ENCODE measurements at regions not wholly inside any gene's neighbourhood (a gene's known extent, or its start where the extent isn't known, plus 50 kb on each side); places are given as distances from the start of the nearest gene placed in this dataset.

GRCh38 chr6:105968603-105969333, 117.4 kb upstream of the PRDM1 start:
- no peak for DNase-seq (ENCODE audit: low spot score)

DNA sequence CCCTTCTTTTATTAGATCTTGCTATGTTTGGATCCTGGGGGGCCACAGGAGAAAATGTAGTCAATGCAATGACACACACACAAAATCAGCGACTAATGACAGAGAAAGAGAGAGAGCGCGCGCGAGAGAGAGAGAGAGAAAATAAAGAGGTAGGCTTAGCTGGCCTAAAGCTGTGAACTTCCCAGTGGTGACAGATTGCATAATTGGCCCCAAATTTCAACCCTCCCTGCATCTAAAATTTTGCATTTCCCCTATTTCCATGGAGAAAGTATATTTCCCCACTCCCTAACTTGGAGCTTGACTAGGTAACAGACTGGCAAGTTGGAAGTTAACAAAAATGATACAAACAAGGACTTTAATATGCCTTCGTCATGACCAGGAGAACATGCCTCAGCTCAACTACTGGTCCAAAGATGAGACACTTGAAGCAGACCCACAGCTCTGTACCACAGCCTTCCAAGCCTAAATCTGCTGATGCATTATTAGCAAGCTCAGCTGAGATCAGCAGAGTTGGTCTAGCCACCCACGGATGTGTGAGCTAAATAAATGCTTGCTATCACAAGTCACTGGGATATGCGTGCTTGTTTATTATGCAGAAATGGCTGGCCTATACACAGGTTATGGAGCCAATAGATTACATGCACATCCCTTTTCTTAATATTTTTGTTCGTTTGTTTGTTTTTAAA, 118.1 kb upstream of the PRDM1 start:
- in situ Hi-C loops (cut with HindIII; ENCODE audit: low sequenced_read_pairs): no loop called here
- DNase-seq (ENCODE audit: low spot score): no peak

More at GRCh38 chr6:105968603-105969333, 117.4 kb upstream of the PRDM1 start:
- in situ Hi-C loops (cut with HindIII; ENCODE audit: low sequenced_read_pairs): no loop called here

GRCh38 chr6:105966481-105966880, 119.7 kb upstream of the PRDM1 start:
- DNase-seq (ENCODE audit: low spot score): no peak
- in situ Hi-C loops (cut with HindIII; ENCODE audit: low sequenced_read_pairs): no loop called here

DNA sequence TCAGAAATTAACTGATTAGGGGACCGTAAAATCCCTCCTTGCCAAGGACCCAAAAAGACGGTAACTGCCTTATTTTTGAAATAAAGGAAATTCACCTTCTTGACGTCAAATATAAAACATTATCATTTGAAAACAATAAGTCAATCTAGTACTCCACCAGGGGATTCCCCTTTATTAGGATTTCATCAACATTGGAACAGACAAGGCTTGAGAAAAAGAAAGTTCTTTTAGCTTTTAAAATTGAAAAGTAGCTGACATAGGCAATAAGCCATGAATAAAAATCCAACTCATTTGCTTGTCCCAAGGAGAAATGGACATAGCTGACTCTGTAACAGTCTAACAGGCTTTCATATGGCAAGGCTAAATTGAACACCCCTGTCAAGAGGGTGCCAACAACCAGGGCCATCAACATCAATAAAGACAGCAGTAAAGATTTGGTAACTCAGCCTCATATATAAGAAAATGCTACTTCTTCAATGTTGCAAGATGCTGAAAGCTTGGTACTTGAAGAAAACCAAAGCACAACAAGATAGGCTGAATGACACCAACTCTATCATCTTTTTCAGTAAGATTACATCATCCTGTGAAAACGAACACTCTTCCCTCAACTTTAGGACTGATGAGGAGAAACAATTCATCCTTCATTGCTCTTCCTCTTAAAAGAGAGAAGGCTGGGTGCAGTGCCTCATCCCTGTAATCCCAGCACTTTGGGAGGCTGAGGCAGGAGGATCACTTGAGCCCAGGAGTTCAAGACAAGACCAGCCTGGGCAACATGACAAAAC, 121.0 kb upstream of the PRDM1 start:
- in situ Hi-C loops (cut with HindIII; ENCODE audit: low sequenced_read_pairs): no loop called here
- DNase-seq (ENCODE audit: low spot score): no peak

DNA sequence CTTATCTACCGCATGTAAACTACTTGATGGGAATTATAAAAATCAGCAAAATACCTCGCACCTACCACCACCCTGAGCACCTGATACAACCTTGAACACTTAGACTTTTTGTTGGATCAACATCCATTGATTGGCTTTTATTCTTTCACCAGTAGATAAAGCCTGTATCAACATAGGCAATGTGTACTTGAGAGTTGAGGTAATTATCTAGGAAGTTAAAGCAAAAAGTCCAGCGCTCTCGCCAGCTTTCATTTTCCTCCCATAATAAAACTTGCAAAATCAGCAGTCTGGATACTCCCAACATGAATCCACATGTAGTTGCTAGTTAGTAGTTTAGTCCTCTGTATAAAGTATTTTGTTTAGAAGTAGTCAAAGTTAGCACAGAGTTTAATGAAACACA, 132.0 kb upstream of the PRDM1 start:
- no peak for DNase-seq (ENCODE audit: low spot score)
- in situ Hi-C loops (cut with HindIII; ENCODE audit: low sequenced_read_pairs): no loop called here

- in situ Hi-C loops (cut with HindIII; ENCODE audit: low sequenced_read_pairs): no loop called here
- DNase-seq (ENCODE audit: low spot score): no peak
These were observed 133.1 kb upstream of the PRDM1 start for GRCh38 chr6:105952772-105953690.

DNA sequence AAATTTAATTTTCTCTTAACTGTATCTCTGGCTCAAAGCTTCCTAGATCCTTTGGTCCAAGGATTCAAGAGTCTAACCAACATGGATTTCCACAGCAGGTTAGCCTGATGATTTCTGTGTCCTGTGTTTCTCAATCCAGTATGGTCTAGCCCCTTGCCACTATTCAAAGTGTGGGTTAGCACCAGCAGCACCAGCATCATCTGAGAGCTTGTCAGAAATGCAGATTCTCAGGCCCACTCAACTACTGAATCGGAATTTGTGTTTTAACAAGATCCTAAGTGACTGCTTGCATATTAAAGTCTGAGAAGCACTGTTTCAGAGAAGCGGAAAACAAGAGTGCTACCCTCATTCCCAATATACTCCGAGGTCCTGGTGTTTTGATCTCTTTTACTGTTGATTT, 133.8 kb upstream of the PRDM1 start:
- in situ Hi-C loops (cut with HindIII; ENCODE audit: low sequenced_read_pairs): no loop called here
- DNase-seq (ENCODE audit: low spot score): no peak

DNA sequence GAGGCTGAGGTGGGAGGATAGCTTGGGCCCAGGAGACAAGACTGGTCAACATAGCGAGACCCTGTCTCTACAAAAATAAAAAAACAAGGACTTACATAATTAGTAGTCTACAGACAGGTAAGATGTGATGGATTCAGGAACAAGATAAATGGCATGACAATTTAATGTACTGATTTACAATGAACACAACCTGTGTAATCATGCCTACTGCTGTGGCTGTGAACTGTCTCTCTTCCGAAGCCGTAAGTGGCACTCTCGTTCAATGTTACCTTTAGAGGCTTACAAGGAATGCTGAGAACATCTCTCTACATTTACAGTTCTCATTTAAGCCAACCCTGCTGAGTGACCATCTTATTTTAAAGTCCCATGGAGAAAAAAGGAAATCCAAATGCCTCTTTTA, 134.8 kb upstream of the PRDM1 start:
- no peak for DNase-seq (ENCODE audit: low spot score)
- in situ Hi-C loops (cut with HindIII; ENCODE audit: low sequenced_read_pairs): no loop called here

DNA sequence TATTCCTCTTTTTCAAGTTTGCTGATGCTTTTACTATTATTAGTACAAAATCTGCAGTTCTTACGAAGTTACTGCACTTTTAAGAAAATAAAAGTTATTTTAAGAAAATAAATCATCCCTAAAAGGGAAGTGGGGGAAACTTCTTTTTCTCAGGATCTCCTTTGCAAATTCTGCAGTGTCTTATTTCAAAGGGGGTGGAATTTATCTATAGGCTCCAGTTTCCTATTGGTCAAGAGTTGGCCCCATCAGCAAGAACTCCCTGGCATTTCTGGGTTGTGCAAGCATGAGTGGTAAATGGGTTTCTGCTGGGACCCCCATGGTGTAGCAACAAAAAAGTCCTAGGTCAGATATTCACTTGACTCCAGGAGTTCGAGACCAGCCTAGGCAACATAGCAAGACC, 136.3 kb upstream of the PRDM1 start:
- in situ Hi-C loops (cut with HindIII; ENCODE audit: low sequenced_read_pairs): no loop called here
- no peak for DNase-seq (ENCODE audit: low spot score)

DNA sequence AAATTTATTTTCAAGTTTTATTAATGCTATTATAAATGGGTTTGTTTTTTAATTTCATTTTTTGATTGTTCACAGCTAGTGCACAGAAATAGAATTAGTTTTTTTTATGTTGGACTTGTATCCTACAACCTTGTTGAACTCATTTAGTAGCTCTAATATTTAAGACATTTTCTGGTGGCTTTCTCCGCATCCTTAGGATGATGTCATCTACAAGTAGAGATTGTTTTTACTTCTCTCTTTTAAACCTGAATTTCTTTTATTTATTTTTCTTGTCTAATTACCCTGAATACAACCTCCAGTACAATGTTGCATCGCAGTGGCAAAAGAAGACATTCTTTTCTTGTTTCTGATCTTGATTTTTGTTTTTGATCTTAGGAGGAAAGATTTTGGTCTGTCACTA, 142.6 kb upstream of the PRDM1 start:
- no peak for DNase-seq (ENCODE audit: low spot score)
- in situ Hi-C loops (cut with HindIII; ENCODE audit: low sequenced_read_pairs): no loop called here

GRCh38 chr6:105941621-105942412, 144.3 kb upstream of the PRDM1 start:
- in situ Hi-C loops (cut with HindIII; ENCODE audit: low sequenced_read_pairs): no loop called here

DNA sequence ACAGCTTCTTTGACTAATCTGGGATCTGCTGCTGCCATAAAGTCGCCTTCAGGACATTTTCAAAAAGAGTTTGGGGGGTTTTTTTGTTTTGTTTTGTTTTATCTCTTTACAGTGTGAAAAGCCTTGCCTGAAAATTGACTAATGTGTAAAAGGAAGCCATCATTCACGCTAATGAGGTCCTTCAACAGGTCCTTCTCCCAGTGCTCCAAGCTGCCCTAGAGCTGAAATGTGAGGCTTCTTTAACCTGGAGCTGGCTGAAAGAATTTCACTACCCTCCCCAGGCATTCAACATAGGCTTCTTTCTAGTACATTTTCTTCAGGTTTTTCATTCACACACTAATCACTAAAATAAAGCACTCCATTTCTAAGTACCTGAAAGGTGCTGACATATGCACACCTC, 145.1 kb upstream of the PRDM1 start:
- DNase-seq (ENCODE audit: low spot score): no peak
- in situ Hi-C loops (cut with HindIII; ENCODE audit: low sequenced_read_pairs): no loop called here

More at GRCh38 chr6:105941621-105942412, 144.3 kb upstream of the PRDM1 start:
- no peak for DNase-seq (ENCODE audit: low spot score)

GRCh38 chr6:105936972-105937371, 149.2 kb upstream of the PRDM1 start:
- in situ Hi-C loops (cut with HindIII; ENCODE audit: low sequenced_read_pairs): no loop called here

DNA sequence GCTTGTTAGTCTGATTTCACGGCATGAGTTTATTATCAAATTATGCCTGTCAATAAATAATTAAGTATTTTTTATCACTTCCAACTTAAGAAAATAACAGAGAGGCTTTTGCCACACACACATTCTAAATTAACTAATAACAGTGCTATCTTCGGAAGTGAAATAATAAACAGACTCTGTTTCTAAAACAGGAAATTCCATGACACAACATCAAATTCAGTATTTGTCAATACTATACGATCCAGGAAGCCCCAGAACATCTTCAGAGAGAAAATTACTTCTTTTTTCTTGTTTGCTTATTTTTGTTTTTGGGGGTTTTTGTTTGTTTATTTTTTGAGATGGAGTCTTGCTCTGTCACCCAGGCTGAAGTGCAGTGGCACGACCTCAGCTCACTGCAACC, 150.7 kb upstream of the PRDM1 start:
- DNase-seq (ENCODE audit: low spot score): no peak
- in situ Hi-C loops (cut with HindIII; ENCODE audit: low sequenced_read_pairs): no loop called here

More at GRCh38 chr6:105936972-105937371, 149.2 kb upstream of the PRDM1 start:
- DNase-seq (ENCODE audit: low spot score): no peak

- in situ Hi-C loops (cut with HindIII; ENCODE audit: low sequenced_read_pairs): no loop called here
- no peak for DNase-seq (ENCODE audit: low spot score)
These were observed 151.4 kb upstream of the PRDM1 start for GRCh38 chr6:105934708-105935107.

GRCh38 chr6:105932440-105932839, 153.7 kb upstream of the PRDM1 start:
- in situ Hi-C loops (cut with HindIII; ENCODE audit: low sequenced_read_pairs): no loop called here
- no peak for DNase-seq (ENCODE audit: low spot score)

GRCh38 chr6:105929626-105930025, 156.5 kb upstream of the PRDM1 start:
- peak; percentile 98 for DNase-seq (ENCODE audit: low spot score)
- in situ Hi-C loops (cut with HindIII; ENCODE audit: low sequenced_read_pairs): no loop called here

- in situ Hi-C loops (cut with HindIII; ENCODE audit: low sequenced_read_pairs): no loop called here
- no peak for DNase-seq (ENCODE audit: low spot score)
These were observed 159.8 kb upstream of the PRDM1 start for GRCh38 chr6:105926318-105926717.
